HFF-Myc (cell line): ENCODE measurements at regions not wholly inside any gene's neighbourhood (a gene's known extent, or its start where the extent isn't known, plus 50 kb on each side); places are given as distances from the start of the nearest gene placed in this dataset.
A peak's percentile ranks its signal among the peaks of the same experiment; 100 is the strongest.

Source experiments
- DNase-seq: peaks from one replicate; pipeline ENCODE4 v3.0.0-alpha.2; 2011; ENCODE audit warnings: low read depth; ENCODE audit errors: extremely low read depth
- H3K4me3 ChIP-seq: replicated peaks from 2 replicates; pipeline ENCODE4 v1.5.1; 2011; ENCODE audit warnings: low read depth, mild to moderate bottlenecking, control low read depth, low read length
- CTCF ChIP-seq: IDR thresholded peaks from 2 replicates; pipeline ENCODE4 v1.5.1; 2012; ENCODE audit warnings: mild to moderate bottlenecking, low read depth, low read length, control low read depth; ENCODE audit errors: missing control alignments

- TF ChIP-seq CTCF, result no peak
- no peak for DNase-seq
- no peak overlapping the region for H3K4me3 ChIP-seq
Observed at GRCh38 chr20:11540558-11540957, 377.1 kb upstream of the BTBD3 start.

- no peak for TF ChIP-seq CTCF
- no peak for DNase-seq
- H3K4me3 ChIP-seq, result no peak overlapping the region
Observed at GRCh38 chr20:11542645-11543044, 375.0 kb upstream of the BTBD3 start.

- peak; percentile 48 for DNase-seq
- TF ChIP-seq CTCF, result peak; percentile 15
- no peak overlapping the region for H3K4me3 ChIP-seq
Observed at GRCh38 chr20:11544029-11544678, 373.5 kb upstream of the BTBD3 start.

- TF ChIP-seq CTCF, result no peak
- H3K4me3 ChIP-seq, result no peak overlapping the region
- DNase-seq, result no peak
Observed at GRCh38 chr20:11546939-11547338, 370.8 kb upstream of the BTBD3 start.

- no peak for DNase-seq
- H3K4me3 ChIP-seq, result no peak overlapping the region
- TF ChIP-seq CTCF, result no peak
Observed at GRCh38 chr20:11549172-11550103, 368.3 kb upstream of the BTBD3 start.

- no peak overlapping the region for H3K4me3 ChIP-seq
- no peak for TF ChIP-seq CTCF
- DNase-seq, result no peak
Observed at GRCh38 chr20:11550657-11551338, 366.9 kb upstream of the BTBD3 start.
